GM23248 (cell line): ENCODE measurements at regions not wholly inside any gene's neighbourhood (a gene's known extent, or its start where the extent isn't known, plus 50 kb on each side); places are given as distances from the start of the nearest gene placed in this dataset.

ENCODE experiments used
- EZH2 ChIP-seq: fragments of 200-600 bp; sonication (generic); IDR thresholded peaks from 2 replicates; pipeline ENCODE4 v1.6.1; 2018; ENCODE audit warnings: antibody characterized with exemption, mild to moderate bottlenecking; ENCODE audit not compliant: insufficient read depth, poor library complexity, severe bottlenecking
- EZH2phosphoT487 ChIP-seq: fragments of 200-600 bp; sonication (generic); IDR thresholded peaks from 2 replicates; pipeline ENCODE4 v1.6.1; 2018; ENCODE audit warnings: antibody characterized with exemption, moderate library complexity, mild to moderate bottlenecking, low read depth; ENCODE audit not compliant: insufficient read depth

DNA sequence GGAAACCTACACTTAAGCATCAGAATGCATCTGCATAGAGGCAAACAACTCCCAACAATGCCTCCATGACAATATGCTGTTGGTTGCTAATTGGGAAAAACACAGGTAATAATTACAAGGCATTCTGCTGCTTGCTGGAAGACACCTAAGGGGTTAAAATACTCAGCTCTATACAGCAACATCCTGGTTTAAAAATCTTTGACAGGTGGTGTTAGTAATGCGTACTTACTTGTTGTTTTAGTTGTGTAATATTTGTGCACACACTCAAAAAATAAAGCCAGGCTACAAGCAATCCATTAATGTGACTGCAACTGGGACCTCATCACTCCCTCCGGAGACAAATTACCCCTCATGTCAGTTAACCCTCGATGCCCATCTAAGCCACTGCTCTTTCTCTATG lies 126.3 kb upstream of the ELL2 start:
- TF ChIP-seq EZH2: no peak
- no peak for TF ChIP-seq EZH2phosphoT487
